Kidney tubule cell (primary cell): ENCODE measurements at regions not wholly inside any gene's neighbourhood (a gene's known extent, or its start where the extent isn't known, plus 50 kb on each side); places are given as distances from the start of the nearest gene placed in this dataset.

Source experiments
- DNase-seq: peaks from one replicate; pipeline ENCODE4 v3.0.0-alpha.2; 2018; ENCODE audit warnings: low spot score

DNA sequence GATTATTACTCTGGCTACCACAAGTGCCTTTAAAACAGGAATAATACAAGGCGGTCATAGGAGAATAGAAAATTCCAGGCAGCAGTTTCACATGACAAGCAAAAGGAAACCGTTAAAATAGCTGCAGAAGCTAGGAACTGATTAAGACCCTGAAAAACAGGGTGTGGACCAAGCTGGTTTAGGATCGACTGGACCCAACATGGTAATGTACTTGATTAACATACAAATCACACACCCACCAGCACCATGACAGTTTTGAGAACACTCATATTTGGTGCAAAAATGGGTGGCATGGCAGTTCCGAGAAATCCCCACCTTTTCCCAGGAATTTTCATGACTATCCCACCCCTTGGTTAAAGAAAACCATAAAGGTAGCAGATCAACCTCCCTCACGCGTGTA lies 51.9 kb upstream of the TMEM163 start:
- DNase-seq = no peak

DNA sequence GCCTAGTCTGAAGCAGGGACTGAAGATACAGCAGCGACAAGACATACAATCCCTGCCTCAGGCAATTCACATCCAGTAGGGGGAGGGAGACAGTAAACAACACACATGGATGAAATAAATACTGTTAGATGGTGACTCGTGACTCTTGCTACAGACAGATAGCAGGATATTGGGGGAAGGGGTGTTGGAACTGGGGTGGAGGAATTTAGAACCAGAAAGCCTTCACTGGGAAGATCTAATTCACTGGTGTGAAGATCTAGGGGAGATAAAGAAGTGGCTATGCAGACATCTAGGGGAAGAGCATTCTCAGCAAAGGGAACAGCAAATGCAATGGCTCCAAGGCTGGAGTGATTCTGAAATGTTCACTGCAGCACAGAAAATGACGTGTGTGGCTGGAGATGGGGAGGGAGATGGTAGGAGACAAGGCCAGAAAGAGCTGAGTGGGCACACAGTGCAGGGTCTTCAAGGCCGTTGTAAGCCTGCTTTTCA lies 52.6 kb upstream of the TMEM163 start:
- no peak for DNase-seq

DNA sequence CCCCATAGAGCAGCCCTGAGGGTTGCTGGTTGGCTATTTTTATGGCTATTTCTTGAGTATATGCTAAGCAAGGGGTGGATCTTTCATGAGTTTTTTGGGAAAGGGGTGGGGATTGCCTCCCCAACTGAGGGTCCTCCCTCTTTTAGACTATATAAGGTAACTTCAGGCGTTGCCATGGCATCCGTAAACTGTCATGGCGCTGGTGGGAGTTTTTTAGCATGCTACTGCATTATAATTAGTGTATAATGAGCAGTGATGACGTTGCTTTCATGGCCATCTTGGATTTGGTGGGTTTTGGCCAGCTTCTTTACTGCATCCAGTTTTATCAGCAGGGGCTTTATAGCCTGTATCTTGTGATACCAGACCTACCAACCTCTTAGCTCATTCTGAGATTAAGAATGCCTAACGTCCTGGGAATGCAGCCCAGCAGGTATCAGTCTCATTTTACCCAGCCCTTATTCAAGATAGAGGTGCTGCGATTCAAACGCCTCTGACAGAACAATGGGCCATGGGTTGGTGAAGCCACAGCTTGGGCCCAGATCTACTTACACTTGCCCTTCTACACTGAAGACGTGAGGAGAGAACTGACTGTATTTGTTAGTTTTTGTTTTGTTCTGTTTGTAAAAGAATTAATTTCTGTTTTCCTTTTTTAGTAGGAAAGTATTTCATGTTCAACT lies 53.8 kb upstream of the TMEM163 start:
- no peak for DNase-seq

DNA sequence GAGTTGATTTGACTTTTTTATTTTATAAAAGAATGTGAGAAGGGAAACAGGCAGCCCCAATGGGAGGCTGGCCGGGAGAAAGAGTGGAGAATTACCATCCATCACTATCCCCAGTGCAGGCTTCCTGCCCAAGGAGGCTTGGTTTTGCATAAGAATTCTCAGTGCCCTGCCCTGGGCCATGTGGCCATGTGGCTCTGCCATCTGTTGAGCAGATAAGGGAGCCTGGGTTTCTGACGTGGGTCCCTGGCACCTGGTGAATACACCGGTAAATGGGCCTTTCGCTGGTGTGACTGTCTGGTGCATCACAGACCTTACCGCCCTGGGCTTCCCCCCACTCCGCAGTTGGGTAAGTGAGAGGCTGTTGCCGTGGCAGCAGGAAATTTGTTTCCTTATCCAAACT lies 54.5 kb upstream of the TMEM163 start:
- no peak for DNase-seq

DNA sequence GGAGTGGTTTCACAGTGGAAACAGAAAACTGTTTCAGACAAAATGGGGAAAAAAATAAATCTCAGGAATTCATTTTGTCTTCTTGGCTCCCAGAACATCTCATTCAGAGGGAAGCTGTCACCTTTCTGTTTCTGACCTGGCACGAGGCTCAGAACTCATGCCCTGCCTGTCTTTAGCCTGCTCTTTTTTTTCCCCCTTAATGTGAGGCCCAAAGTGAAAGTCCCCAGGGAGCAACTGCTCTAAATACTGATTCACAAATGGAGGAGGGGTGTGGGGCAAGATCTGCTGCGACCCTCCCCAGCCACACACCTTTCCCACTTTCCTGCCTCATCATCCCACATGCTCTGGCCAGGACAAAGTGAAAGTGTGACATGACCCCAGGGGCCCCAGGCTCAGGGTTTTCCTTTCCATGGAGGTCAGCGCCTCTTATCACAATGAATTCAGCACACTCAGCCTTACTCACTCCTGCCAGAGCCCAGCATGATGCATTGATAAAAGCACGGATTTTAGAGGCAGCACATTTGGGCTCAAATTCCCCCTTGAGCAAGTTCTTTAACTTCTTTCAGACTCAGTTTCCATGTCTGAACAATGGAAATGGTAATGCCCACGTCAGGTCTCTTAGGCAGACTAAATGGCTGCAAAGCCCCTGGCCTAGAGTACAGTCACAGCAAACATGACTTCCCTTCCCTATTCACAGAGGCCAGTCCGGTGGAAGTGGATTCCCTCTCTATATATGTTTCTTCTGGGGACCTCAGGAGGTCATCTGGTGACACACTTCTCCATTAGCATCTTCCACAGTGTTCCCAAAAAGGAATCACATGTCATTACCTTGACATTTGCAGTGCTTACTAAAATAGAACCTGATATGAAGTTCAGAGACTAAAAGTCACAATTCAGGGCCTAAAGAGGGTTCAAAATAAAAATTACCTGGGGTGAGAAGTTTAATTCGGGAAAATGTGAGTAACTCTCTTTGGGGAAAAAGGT lies 55.3 kb upstream of the TMEM163 start:
- DNase-seq = no peak

GRCh38 chr2:134774786-134775641 lies 56.2 kb upstream of the TMEM163 start:
- DNase-seq = peak; percentile 41

GRCh38 chr2:134776836-134777235 lies 58.0 kb upstream of the TMEM163 start:
- no peak for DNase-seq

- DNase-seq = no peak
These were observed 58.8 kb upstream of the TMEM163 start for GRCh38 chr2:134777593-134777992.

- DNase-seq = no peak
These were observed 59.6 kb upstream of the TMEM163 start for GRCh38 chr2:134778372-134778771.

- no peak for DNase-seq
These were observed 57.4 kb upstream of the ACMSD start for GRCh38 chr2:134780972-134781371.

GRCh38 chr2:134782107-134782506 lies 56.3 kb upstream of the ACMSD start:
- DNase-seq = no peak

GRCh38 chr2:134782792-134783191 lies 55.6 kb upstream of the ACMSD start:
- peak; percentile 64 for DNase-seq

GRCh38 chr2:134783912-134784311 lies 54.5 kb upstream of the ACMSD start:
- no peak for DNase-seq

GRCh38 chr2:134785659-134786430 lies 52.6 kb upstream of the ACMSD start:
- no peak for DNase-seq

DNA sequence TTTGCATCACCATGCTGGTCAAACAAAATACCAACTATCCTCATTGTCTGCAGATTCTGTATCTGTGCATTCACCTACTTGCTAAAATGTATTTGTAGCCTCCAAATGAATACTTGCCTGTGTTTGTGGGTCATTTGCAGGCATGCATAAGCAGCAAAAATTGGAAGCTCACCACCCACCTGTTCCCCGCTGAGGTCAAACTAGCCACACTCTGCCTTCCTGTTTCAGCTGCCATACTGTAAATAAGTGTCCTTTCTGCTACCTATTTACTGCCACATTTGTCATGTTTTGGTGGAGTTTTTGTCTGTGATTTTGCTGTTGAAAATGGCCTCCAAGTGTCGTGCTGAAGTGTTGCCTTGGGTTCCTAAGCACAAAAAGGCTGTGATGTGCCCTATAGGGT lies 50.0 kb upstream of the ACMSD start:
- no peak for DNase-seq
